ENCODE measurements at regions not wholly inside any gene's neighbourhood (a gene's known extent, or its start where the extent isn't known, plus 50 kb on each side); places are given as distances from the start of the nearest gene placed in this dataset.
"Not testable (repeated sequence)": the region's sequence is repeated elsewhere in the genome, so short reads cannot be mapped to it uniquely, and the experiment has no call there.

DNA sequence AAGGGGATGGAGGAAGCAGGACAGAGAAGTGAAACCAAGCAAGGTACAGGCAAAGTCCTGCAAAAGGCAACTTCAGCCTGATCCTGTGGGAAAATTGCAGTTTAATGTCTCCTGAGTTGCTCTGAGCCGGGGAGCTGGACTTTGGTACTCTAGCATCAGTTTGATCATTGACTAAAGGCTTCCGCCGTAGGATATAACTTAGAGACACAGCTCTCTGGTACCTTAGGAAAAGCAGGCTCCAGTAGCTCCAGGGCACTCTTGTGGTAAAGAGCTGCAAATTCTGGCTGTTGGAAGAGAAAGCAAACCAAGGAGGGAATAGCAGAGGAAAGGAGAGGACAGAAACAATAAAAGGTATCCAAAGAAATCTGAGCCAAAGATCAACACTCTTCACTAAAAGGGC lies 521.1 kb downstream of the PLOD2 start:
- DNase-seq (ENCODE audit: insufficient read length) (no peak), FAIRE-seq (no peak)
- TF ChIP-seq POLR2AphosphoS5 (IDR thresholded peaks at IDR 0.05; ENCODE audit: low read depth, low read length): no peak
- TF ChIP-seq POLR2A (IDR thresholded peaks at IDR 0.05; ENCODE audit: low read depth, low read length): no peak
- no peak for TF ChIP-seq TAF1 (IDR thresholded peaks at IDR 0.05; ENCODE audit: borderline replicate concordance, low read depth, low read length)

DNA sequence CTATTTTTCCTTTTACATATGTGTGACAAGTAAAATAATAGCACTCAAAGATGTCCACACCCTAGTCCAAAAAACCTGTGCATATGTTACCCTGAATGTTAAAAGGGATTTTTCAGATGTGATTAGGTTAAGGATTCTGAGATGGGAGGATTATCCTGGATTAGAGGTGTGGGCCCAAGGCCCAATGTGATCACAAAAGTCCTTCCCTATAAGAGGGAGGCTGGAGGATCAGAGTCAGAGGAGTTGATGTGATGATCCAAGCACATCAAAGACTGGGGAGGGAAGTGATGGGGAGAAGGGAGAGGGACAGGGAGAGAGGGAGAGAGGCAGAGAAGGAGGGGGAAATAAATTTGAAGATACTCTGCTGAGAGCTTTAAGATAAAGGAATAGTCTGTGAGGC lies 512.6 kb downstream of the PLOD2 start:
- no peak for FAIRE-seq

DNA sequence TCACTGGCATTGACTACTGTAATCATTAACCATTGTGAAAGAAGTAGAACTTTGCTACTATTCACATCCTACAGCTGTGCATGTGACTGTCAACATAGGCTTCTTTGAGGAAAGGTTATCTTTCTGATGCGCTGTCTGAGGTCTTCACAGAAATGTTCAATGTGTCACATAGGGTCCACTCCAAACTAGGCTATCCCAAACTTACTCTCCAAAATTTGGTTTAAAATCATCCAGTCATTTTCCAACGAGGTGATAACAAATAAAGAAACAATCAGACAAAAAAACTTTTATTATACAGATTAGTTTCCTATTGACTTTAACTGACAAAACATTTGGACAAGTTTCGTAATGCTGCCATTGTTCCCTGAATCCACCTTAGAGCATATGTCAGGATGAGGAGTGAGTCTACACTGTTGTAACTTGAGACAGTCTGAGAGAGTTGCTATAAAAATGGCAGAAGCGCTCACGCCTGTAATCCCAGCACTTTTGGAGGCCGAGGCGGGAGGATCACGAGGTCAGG lies 511.6 kb downstream of the PLOD2 start:
- DNase-seq (ENCODE audit: insufficient read length) (no peak), FAIRE-seq (no peak)
- TF ChIP-seq POLR2A (IDR thresholded peaks at IDR 0.05; ENCODE audit: low read depth, low read length) (no peak), TAF1 (IDR thresholded peaks at IDR 0.05; ENCODE audit: borderline replicate concordance, low read depth, low read length) (no peak), POLR2AphosphoS5 (IDR thresholded peaks at IDR 0.05; ENCODE audit: low read depth, low read length) (no peak)

More for the DNA sequence above, 512.6 kb downstream of the PLOD2 start:
- TF ChIP-seq TAF1 (IDR thresholded peaks at IDR 0.05; ENCODE audit: borderline replicate concordance, low read depth, low read length): no peak
- TF ChIP-seq POLR2AphosphoS5 (IDR thresholded peaks at IDR 0.05; ENCODE audit: low read depth, low read length): no peak
- no peak for DNase-seq (ENCODE audit: insufficient read length)

DNA sequence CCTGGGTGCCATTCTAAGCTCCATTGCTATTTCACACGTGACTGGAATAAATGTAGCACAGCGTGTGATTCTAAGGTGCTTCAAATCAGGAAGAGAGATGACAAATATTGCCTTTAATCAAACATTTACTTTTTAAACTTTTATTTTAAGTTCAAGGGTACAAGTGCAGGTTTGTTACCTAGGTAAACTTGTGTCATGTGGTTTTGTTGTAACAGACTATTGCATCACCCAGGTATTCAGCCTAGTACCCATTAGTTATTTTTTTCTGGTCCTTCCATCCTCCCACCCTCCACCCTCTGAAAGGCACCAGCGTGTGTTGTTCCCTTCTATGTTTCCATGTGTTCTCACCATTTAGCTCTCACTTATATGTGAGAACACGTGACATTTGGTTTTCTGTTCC lies 510.8 kb downstream of the PLOD2 start:
- DNase-seq (ENCODE audit: insufficient read length) (no peak), FAIRE-seq (no peak)
- TF ChIP-seq POLR2AphosphoS5 (IDR thresholded peaks at IDR 0.05; ENCODE audit: low read depth, low read length): no peak
- TF ChIP-seq POLR2A (IDR thresholded peaks at IDR 0.05; ENCODE audit: low read depth, low read length): no peak
- no peak for TF ChIP-seq TAF1 (IDR thresholded peaks at IDR 0.05; ENCODE audit: borderline replicate concordance, low read depth, low read length)

DNA sequence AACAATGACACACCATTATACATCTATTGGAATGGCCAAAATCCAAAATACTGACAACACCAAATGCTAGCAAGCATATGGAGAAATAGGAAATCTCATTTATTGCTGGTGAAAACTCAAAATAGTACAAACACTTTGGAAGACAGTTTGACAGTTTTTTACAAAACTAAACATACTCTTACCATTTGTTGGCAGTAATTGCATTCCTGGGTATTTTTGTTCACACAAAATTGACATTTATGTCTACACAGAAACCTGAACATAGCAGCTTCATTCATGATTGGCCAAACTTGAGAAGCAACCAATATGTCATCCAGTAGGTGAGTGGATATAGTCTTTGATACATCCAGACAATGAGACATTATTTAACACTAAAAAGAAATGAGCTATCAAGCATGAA lies 489.9 kb downstream of the PLOD2 start:
- FAIRE-seq (no peak), DNase-seq (ENCODE audit: insufficient read length) (no peak)
- TF ChIP-seq POLR2A (IDR thresholded peaks at IDR 0.05; ENCODE audit: low read depth, low read length) (no peak), TAF1 (IDR thresholded peaks at IDR 0.05; ENCODE audit: borderline replicate concordance, low read depth, low read length) (no peak), POLR2AphosphoS5 (IDR thresholded peaks at IDR 0.05; ENCODE audit: low read depth, low read length) (no peak)

DNA sequence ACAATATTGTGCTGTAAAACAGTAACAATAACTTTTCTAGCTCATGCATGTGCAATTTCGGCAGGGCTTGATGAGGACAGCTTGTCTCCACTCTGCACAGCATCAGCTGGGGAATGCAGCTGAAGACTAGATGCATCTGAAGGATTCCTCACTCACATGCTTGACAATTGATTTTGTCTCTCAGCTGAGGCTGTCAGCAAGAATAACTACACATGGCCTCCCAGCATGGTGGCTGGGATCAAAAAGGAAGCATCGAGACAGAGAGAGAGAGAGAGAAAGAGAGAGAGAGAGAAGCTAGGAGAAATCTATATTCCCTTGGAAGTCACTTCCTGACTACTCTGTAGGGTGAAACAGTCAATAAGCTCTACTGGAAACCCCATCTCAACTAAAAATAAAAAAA lies 487.1 kb downstream of the PLOD2 start:
- DNase-seq (ENCODE audit: insufficient read length): no peak
- no peak for FAIRE-seq
- TF ChIP-seq TAF1 (IDR thresholded peaks at IDR 0.05; ENCODE audit: borderline replicate concordance, low read depth, low read length) (no peak), POLR2A (IDR thresholded peaks at IDR 0.05; ENCODE audit: low read depth, low read length) (no peak), POLR2AphosphoS5 (IDR thresholded peaks at IDR 0.05; ENCODE audit: low read depth, low read length) (no peak)

DNA sequence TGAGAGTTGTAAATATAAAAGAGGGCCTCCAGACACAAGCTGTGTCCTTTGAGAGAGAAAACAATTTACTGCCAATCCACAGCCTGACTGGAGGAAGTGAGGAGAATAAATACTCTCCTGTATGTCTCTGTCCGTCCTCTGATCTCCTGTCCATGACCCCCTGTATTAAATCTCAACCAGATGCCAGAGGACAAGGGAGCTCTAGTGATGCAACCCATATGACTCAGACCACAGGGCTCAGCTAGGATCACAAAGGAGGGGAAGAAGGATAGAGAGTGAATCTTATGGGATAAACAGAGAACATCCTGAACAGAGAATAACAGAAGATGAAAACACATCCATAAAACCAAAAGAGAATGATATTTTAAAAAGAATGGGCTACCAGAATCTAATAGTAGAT lies 482.6 kb downstream of the PLOD2 start:
- no peak for DNase-seq (ENCODE audit: insufficient read length)
- TF ChIP-seq POLR2A (IDR thresholded peaks at IDR 0.05; ENCODE audit: low read depth, low read length) (no peak), TAF1 (IDR thresholded peaks at IDR 0.05; ENCODE audit: borderline replicate concordance, low read depth, low read length) (no peak), POLR2AphosphoS5 (IDR thresholded peaks at IDR 0.05; ENCODE audit: low read depth, low read length) (no peak)
- FAIRE-seq: no peak

DNA sequence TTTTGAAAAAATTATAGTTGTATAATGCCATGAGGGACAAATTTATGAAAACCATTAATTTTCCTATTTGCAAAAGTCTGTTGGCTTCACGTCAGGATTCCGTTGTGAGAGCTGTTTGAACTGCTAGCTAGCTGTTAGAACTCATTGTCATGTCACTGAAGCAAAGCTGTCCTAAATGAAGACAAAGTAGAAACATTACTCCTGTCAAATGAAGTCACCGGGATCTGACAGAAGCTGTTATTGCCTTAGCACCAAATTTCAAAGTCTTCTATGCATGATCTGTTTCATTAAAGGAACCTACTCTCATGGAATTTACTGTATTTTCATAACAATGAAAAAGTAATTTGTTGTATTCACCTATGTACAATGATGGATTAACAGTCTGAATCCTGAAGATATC lies 479.8 kb downstream of the PLOD2 start:
- FAIRE-seq (no peak), DNase-seq (ENCODE audit: insufficient read length) (no peak)
- TF ChIP-seq TAF1 (IDR thresholded peaks at IDR 0.05; ENCODE audit: borderline replicate concordance, low read depth, low read length): no peak
- TF ChIP-seq POLR2A (IDR thresholded peaks at IDR 0.05; ENCODE audit: low read depth, low read length): no peak
- no peak for TF ChIP-seq POLR2AphosphoS5 (IDR thresholded peaks at IDR 0.05; ENCODE audit: low read depth, low read length)

DNA sequence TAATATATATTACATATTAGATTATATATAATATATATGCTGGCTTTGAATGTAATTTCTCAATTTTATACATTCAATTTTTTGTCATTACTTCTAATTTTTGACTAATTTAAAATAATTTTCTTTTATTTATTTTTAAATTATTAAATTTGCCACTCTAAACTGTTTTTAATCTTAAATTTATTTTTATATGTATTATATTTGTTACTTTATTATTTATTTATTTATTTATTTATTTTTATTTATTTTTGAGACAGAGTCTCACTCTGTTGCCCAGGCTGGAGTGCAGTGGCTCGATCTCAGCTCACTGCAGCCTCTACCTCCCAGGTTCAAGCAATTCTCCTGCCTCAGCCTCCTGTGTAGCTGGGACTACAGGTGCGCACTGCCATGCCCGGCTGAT lies 473.0 kb downstream of the PLOD2 start:
- FAIRE-seq; DNase-seq (ENCODE audit: insufficient read length): not testable (repeated sequence)

DNA sequence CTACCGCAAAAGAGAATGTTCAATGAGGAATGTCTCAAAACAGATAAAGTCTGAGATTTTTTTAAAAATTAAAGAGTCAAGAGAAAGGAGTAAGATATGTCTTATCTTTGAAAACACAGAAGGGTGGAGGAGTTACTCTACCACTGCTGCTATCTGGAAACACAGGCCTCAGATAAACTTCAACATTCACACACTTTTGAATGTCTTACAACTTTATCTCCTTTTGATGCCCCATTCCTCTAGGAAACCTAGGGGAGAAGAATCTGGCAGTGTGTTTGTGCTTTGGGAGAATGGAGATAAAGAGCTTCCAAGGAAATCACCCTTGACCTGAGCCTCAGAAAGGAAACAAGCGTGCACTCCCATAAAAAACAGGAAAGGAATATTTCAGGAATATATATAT lies 468.2 kb downstream of the PLOD2 start:
- FAIRE-seq: no peak
- TF ChIP-seq POLR2AphosphoS5 (IDR thresholded peaks at IDR 0.05; ENCODE audit: low read depth, low read length): no peak
- no peak for TF ChIP-seq TAF1 (IDR thresholded peaks at IDR 0.05; ENCODE audit: borderline replicate concordance, low read depth, low read length)
- TF ChIP-seq POLR2A (IDR thresholded peaks at IDR 0.05; ENCODE audit: low read depth, low read length): no peak

DNA sequence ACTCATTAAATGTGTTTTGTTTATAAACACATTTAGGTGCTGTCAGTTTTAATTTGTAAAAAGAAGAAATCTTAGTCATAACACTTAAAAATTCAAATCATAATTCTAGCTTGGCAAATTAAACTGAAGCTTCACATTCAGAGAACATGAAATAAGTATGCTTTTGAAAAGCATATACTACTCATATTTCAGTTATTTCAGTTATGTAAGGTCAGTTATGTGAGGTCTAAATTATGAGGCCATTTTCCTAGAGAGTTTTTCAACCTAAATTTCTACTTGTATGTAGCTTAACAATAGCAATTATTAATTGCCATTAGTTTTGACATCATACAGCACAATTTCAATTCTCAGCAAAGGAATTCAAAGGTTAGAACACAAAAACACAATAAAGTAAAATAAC lies 465.0 kb downstream of the PLOD2 start:
- TF ChIP-seq POLR2AphosphoS5 (IDR thresholded peaks at IDR 0.05; ENCODE audit: low read depth, low read length): no peak
- TF ChIP-seq POLR2A (IDR thresholded peaks at IDR 0.05; ENCODE audit: low read depth, low read length): no peak
- TF ChIP-seq TAF1 (IDR thresholded peaks at IDR 0.05; ENCODE audit: borderline replicate concordance, low read depth, low read length): no peak
- FAIRE-seq (no peak), DNase-seq (ENCODE audit: insufficient read length) (no peak)

More for the DNA sequence above, 468.2 kb downstream of the PLOD2 start:
- DNase-seq (ENCODE audit: insufficient read length): no peak

DNA sequence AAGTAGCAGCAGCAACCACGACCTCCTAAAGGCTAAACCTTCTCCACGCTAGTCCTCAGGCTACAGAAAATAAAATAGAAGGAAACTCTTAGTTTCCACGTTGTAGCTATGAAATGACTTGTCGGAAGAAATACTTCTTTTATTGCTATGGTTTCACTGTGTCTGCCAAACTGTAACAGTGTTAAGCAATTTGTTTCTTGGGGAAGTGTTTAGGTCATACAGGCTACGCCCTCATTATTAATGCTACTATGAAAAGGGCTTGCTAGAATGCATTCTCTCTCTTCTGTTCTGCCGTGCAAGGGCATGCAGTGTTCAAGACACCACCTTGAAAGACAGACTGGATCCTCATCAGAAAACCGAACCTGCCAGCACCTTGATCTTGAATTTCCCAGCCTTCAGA lies 462.7 kb downstream of the PLOD2 start:
- TF ChIP-seq POLR2AphosphoS5 (IDR thresholded peaks at IDR 0.05; ENCODE audit: low read depth, low read length) (no peak), POLR2A (IDR thresholded peaks at IDR 0.05; ENCODE audit: low read depth, low read length) (no peak), TAF1 (IDR thresholded peaks at IDR 0.05; ENCODE audit: borderline replicate concordance, low read depth, low read length) (no peak)
- no peak for FAIRE-seq
- no peak for DNase-seq (ENCODE audit: insufficient read length)

DNA sequence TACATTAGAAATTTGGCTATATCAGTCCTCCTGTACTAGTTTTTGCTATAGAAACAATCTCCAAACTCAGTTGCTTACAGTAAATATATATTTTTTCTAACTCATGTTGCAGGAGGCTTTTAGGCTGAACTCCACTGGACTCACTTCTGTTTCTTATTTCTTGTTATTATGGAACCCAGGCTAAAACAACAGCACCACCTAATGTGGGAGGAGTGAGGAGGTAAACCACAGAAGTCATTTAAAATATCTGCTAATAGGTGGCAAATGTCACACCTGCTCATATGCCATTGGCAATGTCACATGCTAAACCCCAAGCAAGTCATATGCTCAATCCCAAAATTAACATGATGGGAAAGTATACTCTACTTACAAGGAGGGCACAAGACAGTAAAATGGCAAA lies 462.2 kb downstream of the PLOD2 start:
- DNase-seq (ENCODE audit: insufficient read length) (no peak), FAIRE-seq (no peak)

More for the DNA sequence above, 462.2 kb downstream of the PLOD2 start:
- TF ChIP-seq TAF1 (IDR thresholded peaks at IDR 0.05; ENCODE audit: borderline replicate concordance, low read depth, low read length): no peak
- no peak for TF ChIP-seq POLR2AphosphoS5 (IDR thresholded peaks at IDR 0.05; ENCODE audit: low read depth, low read length)
- no peak for TF ChIP-seq POLR2A (IDR thresholded peaks at IDR 0.05; ENCODE audit: low read depth, low read length)
